GM23338 (cell line): ENCODE measurements at regions not wholly inside any gene's neighbourhood (a gene's known extent, or its start where the extent isn't known, plus 50 kb on each side); places are given as distances from the start of the nearest gene placed in this dataset.

Source experiments
- CREB1 ChIP-seq: fragments of 250-450 bp; sonication (Bioruptor Pico); IDR thresholded peaks from 2 replicates; pipeline ENCODE4 v1.5.0; 2020; ENCODE audit warnings: low read depth, mild to moderate bottlenecking, moderate library complexity
- EZH2 ChIP-seq: fragments of 200-600 bp; sonication (generic); IDR thresholded peaks from one replicate; pipeline ENCODE4 v1.8.0; 2017; ENCODE audit warnings: antibody characterized with exemption, mild to moderate bottlenecking, low read depth; ENCODE audit not compliant: unreplicated experiment
- EZH2phosphoT487 ChIP-seq: fragments of 200-600 bp; sonication (generic); IDR thresholded peaks from one replicate; pipeline ENCODE4 v1.8.1; 2018; ENCODE audit warnings: antibody characterized with exemption; ENCODE audit not compliant: unreplicated experiment
- JUNB ChIP-seq: IDR thresholded peaks from one replicate; pipeline ENCODE4 v1.6.1; 2016; ENCODE audit warnings: antibody characterized with exemption; ENCODE audit not compliant: unreplicated experiment
- NANOG ChIP-seq: IDR thresholded peaks from 2 replicates; pipeline ENCODE4 v1.6.1; 2016; ENCODE audit warnings: antibody characterized with exemption, borderline replicate concordance
- POLR2AphosphoS5 ChIP-seq: IDR thresholded peaks from 2 replicates; pipeline ENCODE4 v1.6.1; 2016; ENCODE audit warnings: antibody characterized with exemption, low read depth
- STAT1 ChIP-seq: IDR thresholded peaks from one replicate; pipeline ENCODE4 v1.6.1; 2016; ENCODE audit warnings: antibody characterized with exemption; ENCODE audit not compliant: unreplicated experiment
- ZNF114 ChIP-seq: fragments of 250-450 bp; sonication (Bioruptor Pico); IDR thresholded peaks from 2 replicates; pipeline ENCODE4 v1.5.0; 2020; ENCODE audit warnings: mild to moderate bottlenecking, moderate library complexity
- ZNF331 ChIP-seq: fragments of 250-450 bp; sonication (Bioruptor Pico); IDR thresholded peaks from 2 replicates; pipeline ENCODE4 v1.5.0; 2020; ENCODE audit warnings: low read depth, mild to moderate bottlenecking, moderate library complexity
- TF ChIP-seq, protein P1 (sequence below), 2 experiments: fragments of 200-600 bp in 1 of 2; sonication (generic) in 1 of 2; conservative IDR thresholded peaks; 2 replicates each; pipeline versions ENCODE4 v1.5.1 to v1.6.1; 2016 to 2017; ENCODE audit warnings: antibody characterized with exemption in 2 of 2, low read depth in 2 of 2, mild to moderate bottlenecking in 2 of 2, moderate library complexity in 1 of 2
- TF ChIP-seq, protein P2 (sequence below): IDR thresholded peaks from one replicate; pipeline ENCODE4 v1.6.1; 2018; ENCODE audit warnings: antibody characterized with exemption; ENCODE audit not compliant: unreplicated experiment
- TF ChIP-seq, protein P3 (sequence below): IDR thresholded peaks from 2 replicates; pipeline ENCODE4 v1.6.1; 2016; ENCODE audit warnings: antibody characterized with exemption

DNA sequence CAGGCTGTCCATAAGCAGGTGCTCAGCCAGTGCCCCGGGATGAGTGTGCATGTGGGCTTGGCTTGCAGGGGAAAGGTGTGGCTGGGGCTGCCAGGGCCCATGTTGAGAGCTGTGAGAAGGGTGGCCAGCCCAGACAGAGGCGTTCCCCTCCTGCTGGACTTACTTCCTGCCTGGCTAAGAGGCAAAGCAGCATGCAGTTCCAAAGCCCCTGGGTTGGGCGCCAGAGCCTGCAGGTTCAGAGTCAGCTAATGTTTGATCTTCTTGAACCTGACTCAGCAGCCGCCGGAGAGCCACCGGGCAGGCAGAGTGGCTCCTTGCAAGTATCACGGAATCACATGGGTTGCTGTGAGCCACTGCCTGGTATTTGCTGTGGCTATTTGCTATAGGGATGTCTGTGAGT is 168.4 kb upstream of the MAP1B start:
- TF ChIP-seq, protein P1, sequence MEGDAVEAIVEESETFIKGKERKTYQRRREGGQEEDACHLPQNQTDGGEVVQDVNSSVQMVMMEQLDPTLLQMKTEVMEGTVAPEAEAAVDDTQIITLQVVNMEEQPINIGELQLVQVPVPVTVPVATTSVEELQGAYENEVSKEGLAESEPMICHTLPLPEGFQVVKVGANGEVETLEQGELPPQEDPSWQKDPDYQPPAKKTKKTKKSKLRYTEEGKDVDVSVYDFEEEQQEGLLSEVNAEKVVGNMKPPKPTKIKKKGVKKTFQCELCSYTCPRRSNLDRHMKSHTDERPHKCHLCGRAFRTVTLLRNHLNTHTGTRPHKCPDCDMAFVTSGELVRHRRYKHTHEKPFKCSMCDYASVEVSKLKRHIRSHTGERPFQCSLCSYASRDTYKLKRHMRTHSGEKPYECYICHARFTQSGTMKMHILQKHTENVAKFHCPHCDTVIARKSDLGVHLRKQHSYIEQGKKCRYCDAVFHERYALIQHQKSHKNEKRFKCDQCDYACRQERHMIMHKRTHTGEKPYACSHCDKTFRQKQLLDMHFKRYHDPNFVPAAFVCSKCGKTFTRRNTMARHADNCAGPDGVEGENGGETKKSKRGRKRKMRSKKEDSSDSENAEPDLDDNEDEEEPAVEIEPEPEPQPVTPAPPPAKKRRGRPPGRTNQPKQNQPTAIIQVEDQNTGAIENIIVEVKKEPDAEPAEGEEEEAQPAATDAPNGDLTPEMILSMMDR (conservative IDR thresholded peaks at IDR 0.05; ENCODE audit: low read depth in 2 of 2), result no peak
- TF ChIP-seq, protein P2, sequence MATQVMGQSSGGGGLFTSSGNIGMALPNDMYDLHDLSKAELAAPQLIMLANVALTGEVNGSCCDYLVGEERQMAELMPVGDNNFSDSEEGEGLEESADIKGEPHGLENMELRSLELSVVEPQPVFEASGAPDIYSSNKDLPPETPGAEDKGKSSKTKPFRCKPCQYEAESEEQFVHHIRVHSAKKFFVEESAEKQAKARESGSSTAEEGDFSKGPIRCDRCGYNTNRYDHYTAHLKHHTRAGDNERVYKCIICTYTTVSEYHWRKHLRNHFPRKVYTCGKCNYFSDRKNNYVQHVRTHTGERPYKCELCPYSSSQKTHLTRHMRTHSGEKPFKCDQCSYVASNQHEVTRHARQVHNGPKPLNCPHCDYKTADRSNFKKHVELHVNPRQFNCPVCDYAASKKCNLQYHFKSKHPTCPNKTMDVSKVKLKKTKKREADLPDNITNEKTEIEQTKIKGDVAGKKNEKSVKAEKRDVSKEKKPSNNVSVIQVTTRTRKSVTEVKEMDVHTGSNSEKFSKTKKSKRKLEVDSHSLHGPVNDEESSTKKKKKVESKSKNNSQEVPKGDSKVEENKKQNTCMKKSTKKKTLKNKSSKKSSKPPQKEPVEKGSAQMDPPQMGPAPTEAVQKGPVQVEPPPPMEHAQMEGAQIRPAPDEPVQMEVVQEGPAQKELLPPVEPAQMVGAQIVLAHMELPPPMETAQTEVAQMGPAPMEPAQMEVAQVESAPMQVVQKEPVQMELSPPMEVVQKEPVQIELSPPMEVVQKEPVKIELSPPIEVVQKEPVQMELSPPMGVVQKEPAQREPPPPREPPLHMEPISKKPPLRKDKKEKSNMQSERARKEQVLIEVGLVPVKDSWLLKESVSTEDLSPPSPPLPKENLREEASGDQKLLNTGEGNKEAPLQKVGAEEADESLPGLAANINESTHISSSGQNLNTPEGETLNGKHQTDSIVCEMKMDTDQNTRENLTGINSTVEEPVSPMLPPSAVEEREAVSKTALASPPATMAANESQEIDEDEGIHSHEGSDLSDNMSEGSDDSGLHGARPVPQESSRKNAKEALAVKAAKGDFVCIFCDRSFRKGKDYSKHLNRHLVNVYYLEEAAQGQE, result no peak
- TF ChIP-seq CREB1 (no peak), JUNB (no peak), EZH2 (no peak), POLR2AphosphoS5 (no peak), EZH2phosphoT487 (no peak), NANOG (no peak), STAT1 (no peak), ZNF114 (CRISPR knock-in tag) (no peak), ZNF331 (no peak)
- TF ChIP-seq, protein P3, sequence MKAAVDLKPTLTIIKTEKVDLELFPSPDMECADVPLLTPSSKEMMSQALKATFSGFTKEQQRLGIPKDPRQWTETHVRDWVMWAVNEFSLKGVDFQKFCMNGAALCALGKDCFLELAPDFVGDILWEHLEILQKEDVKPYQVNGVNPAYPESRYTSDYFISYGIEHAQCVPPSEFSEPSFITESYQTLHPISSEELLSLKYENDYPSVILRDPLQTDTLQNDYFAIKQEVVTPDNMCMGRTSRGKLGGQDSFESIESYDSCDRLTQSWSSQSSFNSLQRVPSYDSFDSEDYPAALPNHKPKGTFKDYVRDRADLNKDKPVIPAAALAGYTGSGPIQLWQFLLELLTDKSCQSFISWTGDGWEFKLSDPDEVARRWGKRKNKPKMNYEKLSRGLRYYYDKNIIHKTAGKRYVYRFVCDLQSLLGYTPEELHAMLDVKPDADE, result no peak
